Prostate gland (tissue), 2 donors: ENCODE measurements at regions not wholly inside any gene's neighbourhood (a gene's known extent, or its start where the extent isn't known, plus 50 kb on each side); places are given as distances from the start of the nearest gene placed in this dataset.

Source experiments
- DNase-seq: peaks from one replicate; pipeline ENCODE4 v3.0.0-alpha.2; 2019; ENCODE audit warnings: low spot score
- H3K27ac ChIP-seq, 2 donors: fragments of 200-600 bp; sonication (generic); 2 replicates each; pipeline ENCODE4 v1.5.1; 2017 to 2019
- H3K27me3 ChIP-seq: fragments of 200-600 bp; sonication (generic); replicated peaks from 2 replicates; pipeline ENCODE4 v1.5.1; 2019; ENCODE audit not compliant: insufficient read depth
- H3K36me3 ChIP-seq, 2 donors: fragments of 200-600 bp; sonication (generic); 1 replicate in 1 of 2; 2 replicates in 1 of 2; pipeline versions ENCODE4 v1.5.1 to v1.8.1; 2017 to 2019
- H3K4me1 ChIP-seq: fragments of 200-600 bp; sonication (generic); replicated peaks from 2 replicates; pipeline ENCODE4 v1.5.1; 2019
- H3K4me3 ChIP-seq, 2 donors: fragments of 200-600 bp; sonication (generic); 2 replicates each; pipeline ENCODE4 v1.5.1; 2017 to 2019
- H3K9me3 ChIP-seq: fragments of 200-600 bp; sonication (generic); 2 replicates; pipeline ENCODE4 v1.5.1; 2017
- CTCF ChIP-seq, 4 experiments: fragments of 200-600 bp in 2 of 4; fragments of 450-650 bp in 2 of 4; sonication (generic) in 2 of 4; IDR thresholded peaks; 1 replicate in 3 of 4; 2 replicates in 1 of 4; pipeline ENCODE4 v1.5.1; 2016 to 2019; ENCODE audit warnings: antibody characterized with exemption in 4 of 4, mild to moderate bottlenecking in 2 of 4, moderate library complexity in 2 of 4
- POLR2A ChIP-seq: fragments of 450-650 bp; IDR thresholded peaks from one replicate; pipeline ENCODE4 v1.6.1; 2016; ENCODE audit warnings: antibody characterized with exemption, mild to moderate bottlenecking
- POLR2AphosphoS5 ChIP-seq: sonication (generic); formaldehyde crosslinking; IDR thresholded peaks from one replicate; pipeline ENCODE4 v1.6.1; 2017; ENCODE audit warnings: antibody characterized with exemption
- WGBS: methylation state at CpG from one replicate; pipeline ENCODE4 v1.1.5; 2018; 5-methylcytosine and 5-hydroxymethylcytosine counted together
- intact Hi-C: fragments of 100-400 bp; cut with DNase I; formaldehyde crosslinking; loops from one replicate; pipeline ENCODE4 v1.14.2; 2022

DNA sequence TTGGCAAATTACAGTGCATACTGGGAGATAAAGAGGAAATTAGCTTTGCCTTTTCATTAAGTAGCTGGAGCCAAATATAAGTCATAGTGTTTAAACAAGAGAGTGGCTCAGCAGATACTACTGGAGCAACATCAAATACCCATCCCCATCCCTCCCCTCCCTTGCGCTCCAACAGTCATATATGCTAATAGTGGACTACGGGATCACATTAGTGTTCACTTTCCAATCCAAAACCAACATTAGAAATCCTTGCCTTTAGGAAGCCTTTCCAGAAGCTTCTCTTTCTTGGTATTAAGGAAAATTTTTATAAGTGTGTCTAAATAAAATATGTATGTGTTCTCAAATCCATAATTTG, 1669.3 kb downstream of the SUCLG1 start:
- intact Hi-C loops = loop anchor here (5.0 kb wide), 1 partner anchor 298 kb away; no protein-coding TSS in a partner anchor
- DNase-seq = no peak
- TF ChIP-seq POLR2AphosphoS5 (no peak), POLR2A (no peak), CTCF (IDR thresholded peaks at IDR 0.05) (no peak)
- Histone ChIP-seq H3K9me3 (no peaks in the 10 kb centered on the region), H3K4me1 (no peaks in the 10 kb centered on the region), H3K27me3 (no peaks in the 10 kb centered on the region), H3K27ac (no peak overlapping the region), H3K4me3 (no peak overlapping the region), H3K36me3 (no peaks in the 10 kb centered on the region)
- WGBS = 21% methylated on average over 2 of the region's 2 CpGs

- Histone ChIP-seq H3K9me3 (no peaks in the 10 kb centered on the region), H3K36me3 (no peaks in the 10 kb centered on the region), H3K4me3 (no peak overlapping the region), H3K27ac (no peak overlapping the region), H3K27me3 (no peaks in the 10 kb centered on the region), H3K4me1 (no peaks in the 10 kb centered on the region)
- TF ChIP-seq POLR2A (no peak), POLR2AphosphoS5 (no peak), CTCF (IDR thresholded peaks at IDR 0.05) (no peak)
- intact Hi-C loops = no loop called here
- 82% methylated on average over 2 of the region's 2 CpGs for WGBS
- no peak for DNase-seq
Observed at GRCh38 chr2:82781176-82781915, 1677.7 kb downstream of the SUCLG1 start.

GRCh38 chr2:82780050-82780449, 1679.0 kb downstream of the SUCLG1 start:
- no peaks in the 10 kb centered on the region for H3K4me1 ChIP-seq
- H3K36me3 ChIP-seq = no peaks in the 10 kb centered on the region
- no peak for DNase-seq
- intact Hi-C loops = no loop called here
- H3K4me3 ChIP-seq = no peak overlapping the region
- no peak overlapping the region for H3K27ac ChIP-seq
- 70% methylated on average over 7 of the region's 7 CpGs for WGBS
- H3K27me3 ChIP-seq = no peaks in the 10 kb centered on the region
- H3K9me3 ChIP-seq = no peaks in the 10 kb centered on the region
- TF ChIP-seq POLR2A = no peak
- no peak for TF ChIP-seq CTCF (IDR thresholded peaks at IDR 0.05)
- no peak for TF ChIP-seq POLR2AphosphoS5

DNA sequence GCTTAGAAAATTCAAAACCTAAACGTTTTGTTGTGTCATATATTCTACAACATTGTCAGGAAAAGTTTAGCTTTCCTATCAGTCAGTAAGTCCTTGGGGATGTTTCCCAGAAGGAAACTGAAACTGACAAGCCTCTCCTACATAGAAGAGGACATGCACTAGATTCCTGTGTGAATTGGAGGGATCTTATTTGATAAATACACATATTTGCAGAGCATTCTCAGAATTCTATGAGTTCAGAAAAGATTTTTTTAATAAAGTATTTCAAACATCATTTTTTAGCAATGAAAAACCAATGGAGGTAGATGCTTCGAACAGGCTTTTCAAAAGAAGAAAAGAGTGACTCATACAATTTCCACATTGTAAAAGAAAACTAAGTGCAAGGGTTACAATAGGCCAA, 1706.7 kb downstream of the SUCLG1 start:
- H3K4me1 ChIP-seq = no peaks in the 10 kb centered on the region
- intact Hi-C loops = no loop called here
- no peak overlapping the region for H3K4me3 ChIP-seq
- WGBS = 65% methylated on average over 2 of the region's 2 CpGs
- no peak for TF ChIP-seq POLR2A
- no peak for TF ChIP-seq POLR2AphosphoS5
- TF ChIP-seq CTCF (IDR thresholded peaks at IDR 0.05) = no peak
- no peak overlapping the region for H3K27ac ChIP-seq
- H3K9me3 ChIP-seq = no peaks in the 10 kb centered on the region
- no peak for DNase-seq
- H3K27me3 ChIP-seq = no peaks in the 10 kb centered on the region
- no peaks in the 10 kb centered on the region for H3K36me3 ChIP-seq

GRCh38 chr2:82748653-82749052, 1710.4 kb downstream of the SUCLG1 start:
- WGBS = 93% methylated on average over 2 of the region's 2 CpGs
- H3K4me1 ChIP-seq = no peaks in the 10 kb centered on the region
- intact Hi-C loops = no loop called here
- no peaks in the 10 kb centered on the region for H3K9me3 ChIP-seq
- TF ChIP-seq CTCF (IDR thresholded peaks at IDR 0.05) (no peak), POLR2AphosphoS5 (no peak), POLR2A (no peak)
- H3K4me3 ChIP-seq = no peak overlapping the region
- no peaks in the 10 kb centered on the region for H3K36me3 ChIP-seq
- H3K27me3 ChIP-seq = no peaks in the 10 kb centered on the region
- no peak for DNase-seq
- no peak overlapping the region for H3K27ac ChIP-seq
